ENCODE measurements at regions not wholly inside any gene's neighbourhood (a gene's known extent, or its start where the extent isn't known, plus 50 kb on each side); places are given as distances from the start of the nearest gene placed in this dataset.

GRCh38 chr16:51429041-51429440, 278.0 kb upstream of the SALL1 start:
- no peak for TF ChIP-seq CTCF (IDR thresholded peaks at IDR 0.05; ENCODE audit: borderline replicate concordance)

DNA sequence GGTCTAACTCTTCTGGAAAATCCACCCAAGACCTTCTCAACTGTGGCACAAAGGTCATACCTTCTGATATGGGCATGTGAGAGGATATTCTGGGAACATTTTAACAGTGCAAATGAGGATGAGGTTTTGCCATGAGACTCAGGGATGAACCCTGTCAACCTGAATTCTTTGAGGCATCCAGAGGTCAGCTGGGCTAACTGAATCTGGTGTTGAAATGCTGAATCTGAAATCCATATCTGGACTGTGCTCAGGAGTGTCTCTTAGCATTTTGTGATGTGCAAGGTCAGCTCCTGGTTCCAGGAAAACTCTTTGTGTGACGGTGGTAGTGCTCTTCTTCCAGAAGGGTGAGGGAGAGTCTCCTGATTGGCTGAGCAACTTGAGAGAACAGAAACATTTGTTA, 276.0 kb upstream of the SALL1 start:
- no peaks in the 10 kb centered on the region for H3K27me3 ChIP-seq (ENCODE audit: low read depth)
- intact Hi-C loops (cut with micrococcal nuclease): no loop called here
- H3K4me1 ChIP-seq: no peaks in the 10 kb centered on the region
- no peaks in the 10 kb centered on the region for H3K36me3 ChIP-seq
- DNase-seq: no peak
- H3K27ac ChIP-seq (replicated peaks): no peak overlapping the region
- H3K4me3 ChIP-seq: no peak overlapping the region
- TF ChIP-seq CTCF (IDR thresholded peaks at IDR 0.05; ENCODE audit: borderline replicate concordance): no peak
- H3K9me3 ChIP-seq (replicated peaks): no peaks in the 10 kb centered on the region

More at GRCh38 chr16:51429041-51429440, 278.0 kb upstream of the SALL1 start:
- H3K27ac ChIP-seq (replicated peaks): no peak overlapping the region
- H3K36me3 ChIP-seq: no peaks in the 10 kb centered on the region
- no peaks in the 10 kb centered on the region for H3K4me1 ChIP-seq
- H3K27me3 ChIP-seq (ENCODE audit: low read depth): no peaks in the 10 kb centered on the region
- DNase-seq: no peak
- intact Hi-C loops (cut with micrococcal nuclease): no loop called here
- no peaks in the 10 kb centered on the region for H3K9me3 ChIP-seq (replicated peaks)
- no peak overlapping the region for H3K4me3 ChIP-seq

DNA sequence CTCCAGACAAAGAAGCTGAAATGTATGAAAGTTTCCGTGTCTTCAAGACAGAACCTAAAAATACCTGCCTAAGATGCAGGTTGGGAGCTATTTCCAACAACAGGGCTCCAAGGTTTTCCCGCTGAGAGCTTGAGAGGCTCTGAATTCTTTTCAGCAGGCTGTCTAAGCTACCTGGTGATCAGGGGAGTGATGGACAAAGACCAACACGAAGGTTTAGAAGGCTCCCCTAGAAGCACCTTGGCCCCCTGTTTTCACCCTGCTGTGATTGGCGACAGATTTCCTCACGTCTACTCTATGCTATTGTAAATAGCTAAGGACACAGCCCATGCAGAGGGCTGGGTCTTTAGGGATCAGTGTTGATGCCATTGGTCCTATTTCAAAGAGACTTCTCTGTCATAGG, 275.2 kb upstream of the SALL1 start:
- intact Hi-C loops (cut with micrococcal nuclease): no loop called here
- H3K27me3 ChIP-seq (ENCODE audit: low read depth): no peaks in the 10 kb centered on the region
- no peak overlapping the region for H3K27ac ChIP-seq (replicated peaks)
- DNase-seq: no peak
- no peaks in the 10 kb centered on the region for H3K36me3 ChIP-seq
- no peaks in the 10 kb centered on the region for H3K9me3 ChIP-seq (replicated peaks)
- H3K4me1 ChIP-seq: no peaks in the 10 kb centered on the region
- H3K4me3 ChIP-seq: no peak overlapping the region
- TF ChIP-seq CTCF (IDR thresholded peaks at IDR 0.05; ENCODE audit: borderline replicate concordance): no peak

DNA sequence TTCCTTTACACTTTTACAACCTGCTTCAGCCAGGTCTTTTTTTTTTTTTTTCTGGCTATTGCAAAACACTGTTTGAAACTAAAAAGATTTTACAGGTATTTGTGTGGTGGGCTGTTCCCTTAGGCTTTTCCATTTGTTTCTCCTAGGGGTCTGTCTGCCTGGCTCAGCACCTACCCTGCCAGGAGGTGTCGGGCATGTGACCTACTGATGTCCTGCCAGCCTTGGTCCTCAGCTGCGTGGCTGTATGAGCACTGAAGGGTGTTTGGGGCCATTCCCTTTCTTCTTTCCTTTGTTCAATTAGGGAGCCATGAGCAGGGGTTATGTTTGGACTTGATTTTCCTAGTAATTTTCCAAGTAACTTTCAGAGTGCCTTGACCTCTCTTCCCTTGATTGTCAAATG, 269.2 kb upstream of the SALL1 start:
- peaks cover 8% of the 10 kb centered on the region for H3K27me3 ChIP-seq (ENCODE audit: low read depth)
- intact Hi-C loops (cut with micrococcal nuclease): no loop called here
- H3K9me3 ChIP-seq (replicated peaks): no peaks in the 10 kb centered on the region
- no peak for DNase-seq
- H3K4me3 ChIP-seq: no peak overlapping the region
- no peak for TF ChIP-seq CTCF (IDR thresholded peaks at IDR 0.05; ENCODE audit: borderline replicate concordance)
- H3K4me1 ChIP-seq: no peaks in the 10 kb centered on the region
- no peaks in the 10 kb centered on the region for H3K36me3 ChIP-seq
- H3K27ac ChIP-seq (replicated peaks): no peak overlapping the region

- H3K9me3 ChIP-seq (replicated peaks): no peaks in the 10 kb centered on the region
- H3K27ac ChIP-seq (replicated peaks): no peak overlapping the region
- intact Hi-C loops (cut with micrococcal nuclease): no loop called here
- no peak overlapping the region for H3K4me3 ChIP-seq
- no peak for TF ChIP-seq CTCF (IDR thresholded peaks at IDR 0.05; ENCODE audit: borderline replicate concordance)
- H3K4me1 ChIP-seq: no peaks in the 10 kb centered on the region
- peaks cover 8% of the 10 kb centered on the region for H3K27me3 ChIP-seq (ENCODE audit: low read depth)
- H3K36me3 ChIP-seq: no peaks in the 10 kb centered on the region
- DNase-seq: no peak
These were observed 268.7 kb upstream of the SALL1 start for GRCh38 chr16:51419768-51420167.

DNA sequence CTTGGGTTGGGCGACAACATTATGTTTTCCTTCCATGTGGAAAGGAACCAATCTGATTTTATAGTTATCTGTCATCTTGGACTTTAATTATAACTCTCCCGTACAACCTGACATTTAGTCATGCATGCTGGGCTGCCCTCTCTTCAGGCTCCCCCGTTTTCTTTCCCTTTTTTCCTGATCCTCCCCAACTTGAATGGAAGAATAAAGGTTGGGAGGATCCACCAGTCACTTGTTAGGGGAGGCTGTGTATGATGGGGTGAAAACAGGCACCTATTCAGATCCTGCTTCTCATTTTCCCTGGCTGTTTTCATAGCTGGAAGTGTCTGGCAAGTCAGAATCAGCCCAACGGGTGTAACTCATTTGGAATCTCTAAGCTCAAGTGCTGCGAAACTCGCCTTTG, 267.2 kb upstream of the SALL1 start:
- no peaks in the 10 kb centered on the region for H3K9me3 ChIP-seq (replicated peaks)
- H3K27ac ChIP-seq (replicated peaks): no peak overlapping the region
- intact Hi-C loops (cut with micrococcal nuclease): no loop called here
- peaks cover 10% of the 10 kb centered on the region for H3K27me3 ChIP-seq (ENCODE audit: low read depth)
- H3K36me3 ChIP-seq: no peaks in the 10 kb centered on the region
- no peaks in the 10 kb centered on the region for H3K4me1 ChIP-seq
- TF ChIP-seq CTCF (IDR thresholded peaks at IDR 0.05; ENCODE audit: borderline replicate concordance): no peak
- DNase-seq: no peak
- H3K4me3 ChIP-seq: no peak overlapping the region

All from left ventricle myocardium inferior (tissue), 1 donor.